B cell (primary cell): ENCODE measurements at regions not wholly inside any gene's neighbourhood (a gene's known extent, or its start where the extent isn't known, plus 50 kb on each side); places are given as distances from the start of the nearest gene placed in this dataset.

Experiments used
- CTCF ChIP-seq: fragments of 200-600 bp; IDR thresholded peaks from one replicate; pipeline ENCODE4 v1.8.0; 2022; ENCODE audit warnings: antibody characterized with exemption, mild to moderate bottlenecking
- EZH2 ChIP-seq: IDR thresholded peaks from 2 replicates; pipeline ENCODE4 v1.6.1; 2012; ENCODE audit warnings: borderline replicate concordance, low read depth, mild to moderate bottlenecking, moderate library complexity, low read length; ENCODE audit not compliant: insufficient read depth, poor library complexity, severe bottlenecking

GRCh38 chr19:28245937-28246336, 967.0 kb downstream of the UQCRFS1 start:
- TF ChIP-seq CTCF, result no peak
- TF ChIP-seq EZH2, result no peak
